ENCODE measurements at regions not wholly inside any gene's neighbourhood (a gene's known extent, or its start where the extent isn't known, plus 50 kb on each side); places are given as distances from the start of the nearest gene placed in this dataset.

DNA sequence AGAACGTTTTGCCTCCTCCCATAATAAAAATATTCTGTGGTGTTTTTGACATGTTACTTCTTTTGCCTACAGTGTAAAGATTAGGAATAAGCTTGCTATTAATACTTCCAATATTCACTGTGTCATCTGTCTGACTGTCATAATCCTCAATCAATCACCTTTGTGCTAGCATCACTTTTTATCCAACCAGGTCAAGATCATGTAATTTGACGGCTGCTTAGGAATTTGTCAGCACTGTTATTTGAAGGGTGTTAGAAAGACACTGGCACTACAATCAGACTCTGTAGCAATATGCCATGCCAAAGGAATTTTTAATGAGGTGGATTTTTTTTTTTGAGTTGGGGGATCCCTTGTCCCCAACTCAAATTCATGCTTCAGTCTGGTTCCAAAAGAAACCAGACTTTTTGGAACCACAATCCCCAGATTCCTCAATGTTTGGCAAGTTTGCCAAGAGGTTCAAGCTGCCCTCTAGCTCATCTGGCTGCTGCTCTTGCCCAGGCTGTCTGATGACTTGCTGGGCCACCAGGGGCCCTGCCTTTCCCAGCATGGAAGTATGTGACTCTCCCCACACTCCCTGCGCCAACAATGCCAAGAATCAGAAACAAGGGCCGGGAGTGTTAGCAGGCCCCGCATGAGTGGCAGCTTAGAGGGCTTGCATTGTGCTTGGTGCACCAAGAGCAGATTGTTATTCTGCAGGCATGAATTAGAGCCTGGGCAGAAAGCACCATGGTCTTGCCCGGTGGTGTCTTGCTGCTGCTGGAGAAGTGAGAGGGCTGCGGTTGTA lies 58.6 kb upstream of the TSC22D2 start:
- no peak for TF ChIP-seq CTCF (IDR thresholded peaks at IDR 0.05)
- no peak for TF ChIP-seq POLR2A (IDR thresholded peaks at IDR 0.05)
